Lower leg skin (tissue), 3 donors: ENCODE measurements at regions not wholly inside any gene's neighbourhood (a gene's known extent, or its start where the extent isn't known, plus 50 kb on each side); places are given as distances from the start of the nearest gene placed in this dataset.

Experiments
- POLR2A ChIP-seq, 2 donors: fragments of 450-650 bp; IDR thresholded peaks; one replicate each; pipeline ENCODE4 v1.6.1; 2016 to 2017; ENCODE audit warnings: antibody characterized with exemption in 2 of 2, mild to moderate bottlenecking in 1 of 2, moderate library complexity in 1 of 2
- TF ChIP-seq, protein P1 (sequence below), 3 donors: fragments of 450-650 bp; IDR thresholded peaks; one replicate each; pipeline ENCODE4 v1.5.1; 2016; ENCODE audit warnings: antibody characterized with exemption in 3 of 3, mild to moderate bottlenecking in 3 of 3, moderate library complexity in 2 of 3

DNA sequence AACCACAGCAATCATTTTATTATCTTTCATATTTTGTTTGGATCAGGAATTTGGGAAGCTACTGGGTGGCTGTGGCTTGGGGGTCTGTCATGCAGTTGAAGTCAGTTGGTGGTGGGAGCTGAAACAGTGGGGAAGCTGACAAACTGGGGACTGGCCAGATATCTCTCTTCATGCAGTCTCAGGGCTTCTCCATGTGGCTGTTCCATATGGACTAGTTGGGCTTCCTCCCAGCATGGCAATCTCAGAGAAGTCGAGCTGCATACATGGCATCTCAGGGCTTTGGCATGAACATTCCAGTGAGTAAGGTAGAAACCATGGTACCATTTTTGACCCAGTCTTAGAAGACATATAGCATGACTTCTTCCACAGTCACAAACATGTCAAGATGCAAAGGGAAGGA lies 274.8 kb downstream of the ENC1 start:
- TF ChIP-seq POLR2A (IDR thresholded peaks at IDR 0.05), result no peak
- TF ChIP-seq, protein P1, sequence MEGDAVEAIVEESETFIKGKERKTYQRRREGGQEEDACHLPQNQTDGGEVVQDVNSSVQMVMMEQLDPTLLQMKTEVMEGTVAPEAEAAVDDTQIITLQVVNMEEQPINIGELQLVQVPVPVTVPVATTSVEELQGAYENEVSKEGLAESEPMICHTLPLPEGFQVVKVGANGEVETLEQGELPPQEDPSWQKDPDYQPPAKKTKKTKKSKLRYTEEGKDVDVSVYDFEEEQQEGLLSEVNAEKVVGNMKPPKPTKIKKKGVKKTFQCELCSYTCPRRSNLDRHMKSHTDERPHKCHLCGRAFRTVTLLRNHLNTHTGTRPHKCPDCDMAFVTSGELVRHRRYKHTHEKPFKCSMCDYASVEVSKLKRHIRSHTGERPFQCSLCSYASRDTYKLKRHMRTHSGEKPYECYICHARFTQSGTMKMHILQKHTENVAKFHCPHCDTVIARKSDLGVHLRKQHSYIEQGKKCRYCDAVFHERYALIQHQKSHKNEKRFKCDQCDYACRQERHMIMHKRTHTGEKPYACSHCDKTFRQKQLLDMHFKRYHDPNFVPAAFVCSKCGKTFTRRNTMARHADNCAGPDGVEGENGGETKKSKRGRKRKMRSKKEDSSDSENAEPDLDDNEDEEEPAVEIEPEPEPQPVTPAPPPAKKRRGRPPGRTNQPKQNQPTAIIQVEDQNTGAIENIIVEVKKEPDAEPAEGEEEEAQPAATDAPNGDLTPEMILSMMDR (IDR thresholded peaks at IDR 0.05), result no peak
